Neural cell (in vitro differentiated cells): ENCODE measurements at regions not wholly inside any gene's neighbourhood (a gene's known extent, or its start where the extent isn't known, plus 50 kb on each side); places are given as distances from the start of the nearest gene placed in this dataset.

Experiments
- CTCF ChIP-seq: fragments of 450-650 bp; IDR thresholded peaks from 2 replicates; pipeline ENCODE4 v1.5.1; 2014; ENCODE audit warnings: antibody characterized with exemption, mild to moderate bottlenecking, moderate library complexity; ENCODE audit not compliant: poor library complexity, severe bottlenecking
- EP300 ChIP-seq: fragments of 450-650 bp; conservative IDR thresholded peaks from 2 replicates; pipeline ENCODE4 v1.6.1; 2014; ENCODE audit warnings: antibody characterized with exemption, mild to moderate bottlenecking, moderate library complexity; ENCODE audit not compliant: poor library complexity, severe bottlenecking
- EZH2 ChIP-seq: fragments of 200-600, 300-800 bp; shearing (Covaris generic), sonication (generic); IDR thresholded peaks from 2 replicates; pipeline ENCODE4 v1.6.1; 2014; ENCODE audit warnings: antibody characterized with exemption, low read length, borderline replicate concordance, mild to moderate bottlenecking; ENCODE audit not compliant: insufficient read depth, poor library complexity, severe bottlenecking
- MXI1 ChIP-seq: fragments of 450-650 bp; conservative IDR thresholded peaks from 2 replicates; pipeline ENCODE4 v1.6.1; 2014; ENCODE audit warnings: antibody characterized with exemption, mild to moderate bottlenecking; ENCODE audit not compliant: poor library complexity, severe bottlenecking
- POLR2AphosphoS5 ChIP-seq: IDR thresholded peaks from 2 replicates; pipeline ENCODE4 v1.6.1; 2012
- RAD21 ChIP-seq: fragments of 450-650 bp; conservative IDR thresholded peaks from 2 replicates; pipeline ENCODE4 v1.6.1; 2014; ENCODE audit warnings: antibody characterized with exemption, mild to moderate bottlenecking, moderate library complexity
- REST ChIP-seq: IDR thresholded peaks from 2 replicates; pipeline ENCODE4 v1.6.1; 2012; ENCODE audit warnings: borderline replicate concordance
- SMC3 ChIP-seq: fragments of 450-650 bp; conservative IDR thresholded peaks from 2 replicates; pipeline ENCODE4 v1.6.1; 2014; ENCODE audit warnings: antibody characterized with exemption, mild to moderate bottlenecking, moderate library complexity; ENCODE audit not compliant: poor library complexity
- TAF1 ChIP-seq: IDR thresholded peaks from 2 replicates; pipeline ENCODE4 v1.6.1; 2012; ENCODE audit warnings: low read depth

GRCh38 chr10:125217990-125218675 lies 57.8 kb upstream of the CTBP2 start:
- TF ChIP-seq CTCF (no peak), EZH2 (no peak), SMC3 (no peak), EP300 (no peak), REST (no peak), RAD21 (no peak), POLR2AphosphoS5 (no peak), MXI1 (no peak), TAF1 (no peak)
